GM06990 (cell line): ENCODE measurements at regions not wholly inside any gene's neighbourhood (a gene's known extent, or its start where the extent isn't known, plus 50 kb on each side); places are given as distances from the start of the nearest gene placed in this dataset.
"Not testable (repeated sequence)": the region's sequence is repeated elsewhere in the genome, so short reads cannot be mapped to it uniquely, and the experiment has no call there.

Experiments used
- DNase-seq: peaks from one replicate; pipeline ENCODE4 v3.0.0-alpha.2; 2011; ENCODE audit not compliant: insufficient read length; ENCODE audit errors: extremely low read depth
- H3K27me3 ChIP-seq: replicated peaks from 2 replicates; pipeline ENCODE4 v1.6.0; 2011; ENCODE audit warnings: low read length; ENCODE audit not compliant: control insufficient read depth, insufficient read depth
- H3K36me3 ChIP-seq: 2 replicates; pipeline ENCODE4 v1.5.1; 2011; ENCODE audit warnings: low read length; ENCODE audit not compliant: control insufficient read depth, insufficient read depth
- H3K4me3 ChIP-seq: replicated peaks from 2 replicates; pipeline ENCODE4 v1.5.1; 2011; ENCODE audit warnings: low read depth, mild to moderate bottlenecking, control low read depth, low read length
- CTCF ChIP-seq: IDR thresholded peaks from 2 replicates; pipeline ENCODE4 v1.5.1; 2011; ENCODE audit warnings: low read length, control low read depth, mild to moderate bottlenecking, inconsistent platforms; ENCODE audit not compliant: insufficient read depth, poor library complexity, severe bottlenecking

- DNase-seq: no peak
- TF ChIP-seq CTCF: no peak
- Histone ChIP-seq H3K27me3 (no peaks in the 10 kb centered on the region), H3K4me3 (no peak overlapping the region), H3K36me3 (no peaks in the 10 kb centered on the region)
Observed at GRCh38 chr18:1026930-1027329, 122.3 kb downstream of the ADCYAP1 start.

- not testable (repeated sequence) for H3K4me3 ChIP-seq, H3K36me3 ChIP-seq, DNase-seq, H3K27me3 ChIP-seq
Observed at GRCh38 chr18:1033092-1033491, 128.4 kb downstream of the ADCYAP1 start.

GRCh38 chr18:1034971-1035370, 130.3 kb downstream of the ADCYAP1 start:
- H3K27me3 ChIP-seq: no peaks in the 10 kb centered on the region
- no peak for DNase-seq
- no peak overlapping the region for H3K4me3 ChIP-seq
- H3K36me3 ChIP-seq: no peaks in the 10 kb centered on the region
- no peak for TF ChIP-seq CTCF

GRCh38 chr18:1036926-1037325, 132.3 kb downstream of the ADCYAP1 start:
- Histone ChIP-seq H3K36me3 (no peaks in the 10 kb centered on the region), H3K4me3 (no peak overlapping the region), H3K27me3 (no peaks in the 10 kb centered on the region)
- no peak for DNase-seq
- no peak for TF ChIP-seq CTCF

- no peaks in the 10 kb centered on the region for H3K27me3 ChIP-seq
- no peak for TF ChIP-seq CTCF
- DNase-seq: no peak
- H3K4me3 ChIP-seq: no peak overlapping the region
- no peaks in the 10 kb centered on the region for H3K36me3 ChIP-seq
Observed at GRCh38 chr18:1037776-1038175, 133.1 kb downstream of the ADCYAP1 start.

- no peaks in the 10 kb centered on the region for H3K27me3 ChIP-seq
- no peak overlapping the region for H3K4me3 ChIP-seq
- no peak for DNase-seq
- no peaks in the 10 kb centered on the region for H3K36me3 ChIP-seq
- no peak for TF ChIP-seq CTCF
Observed at GRCh38 chr18:1039421-1039820, 134.8 kb downstream of the ADCYAP1 start.

GRCh38 chr18:1043039-1043438, 138.4 kb downstream of the ADCYAP1 start:
- H3K4me3 ChIP-seq, DNase-seq, H3K36me3 ChIP-seq, H3K27me3 ChIP-seq: not testable (repeated sequence)
